ENCODE measurements at regions not wholly inside any gene's neighbourhood (a gene's known extent, or its start where the extent isn't known, plus 50 kb on each side); places are given as distances from the start of the nearest gene placed in this dataset.

- no peak for TF ChIP-seq EZH2 (IDR thresholded peaks at IDR 0.05; ENCODE audit: borderline replicate concordance, low read depth, low read length, poor library complexity, severe bottlenecking)
- no peak overlapping the region for H3K27ac ChIP-seq (ENCODE audit: low read depth, low read length, poor library complexity, severe bottlenecking)
- ChIA-PET CTCF (no interaction called here), POLR2A (ENCODE audit: low non-redundant PET) (no interaction called here)
- no peaks in the 10 kb centered on the region for H3K9me3 ChIP-seq (ENCODE audit: low read depth, low read length, poor library complexity, severe bottlenecking)
- peaks cover 86% of the 10 kb centered on the region for H3K27me3 ChIP-seq (replicated peaks; ENCODE audit: insufficient read depth, low read depth, low read length, poor library complexity)
- intact Hi-C loops (cut with micrococcal nuclease; ENCODE audit: unreplicated experiment): no loop called here
- DNase-seq (ENCODE audit: low spot score): no peak
- no peaks in the 10 kb centered on the region for H3K4me1 ChIP-seq (ENCODE audit: insufficient read depth, low read length, poor library complexity, severe bottlenecking)
- H3K36me3 ChIP-seq (ENCODE audit: insufficient read depth, low read length, poor library complexity, severe bottlenecking): no peaks in the 10 kb centered on the region
- no TSS peak for BruUV-seq (replicated peaks)
- H3K4me3 ChIP-seq (ENCODE audit: low read depth, low read length, poor library complexity, severe bottlenecking): no peak overlapping the region
Observed at GRCh38 chr5:74009502-74009901, 383.5 kb downstream of the ARHGEF28 start.

- no peak for TF ChIP-seq CTCF (conservative IDR thresholded peaks at IDR 0.05; ENCODE audit: low read depth, low read length)
- no peak for TF ChIP-seq EZH2 (IDR thresholded peaks at IDR 0.05; ENCODE audit: borderline replicate concordance, low read depth, low read length, poor library complexity, severe bottlenecking)
- Histone ChIP-seq H3K4me3 (ENCODE audit: low read depth, low read length, poor library complexity, severe bottlenecking) (no peak overlapping the region), H3K27ac (ENCODE audit: low read depth, low read length, poor library complexity, severe bottlenecking) (no peak overlapping the region), H3K27me3 (replicated peaks; ENCODE audit: insufficient read depth, low read depth, low read length, poor library complexity) (peaks cover 84% of the 10 kb centered on the region), H3K9me3 (ENCODE audit: low read depth, low read length, poor library complexity, severe bottlenecking) (no peaks in the 10 kb centered on the region), H3K4me1 (ENCODE audit: insufficient read depth, low read length, poor library complexity, severe bottlenecking) (no peaks in the 10 kb centered on the region), H3K36me3 (ENCODE audit: insufficient read depth, low read length, poor library complexity, severe bottlenecking) (no peaks in the 10 kb centered on the region)
- POLR2A ChIA-PET (ENCODE audit: low non-redundant PET): interaction anchor here (0.7 kb wide), 1 partner anchor 15 kb away, joined by 3 read pairs; no protein-coding TSS in a partner anchor
- CTCF ChIA-PET: no interaction called here
- no TSS peak for BruUV-seq (replicated peaks)
- DNase-seq (ENCODE audit: low spot score): no peak
- intact Hi-C loops (cut with micrococcal nuclease; ENCODE audit: unreplicated experiment): no loop called here
Observed at GRCh38 chr5:74007193-74007592, 381.2 kb downstream of the ARHGEF28 start.

- no peaks in the 10 kb centered on the region for H3K4me1 ChIP-seq (ENCODE audit: insufficient read depth, low read length, poor library complexity, severe bottlenecking)
- CTCF ChIA-PET: no interaction called here
Observed at GRCh38 chr5:73999297-73999696, 373.3 kb downstream of the ARHGEF28 start.

More at GRCh38 chr5:73999297-73999696, 373.3 kb downstream of the ARHGEF28 start:
- no peak overlapping the region for H3K4me3 ChIP-seq (ENCODE audit: low read depth, low read length, poor library complexity, severe bottlenecking)
- no peak overlapping the region for H3K27ac ChIP-seq (ENCODE audit: low read depth, low read length, poor library complexity, severe bottlenecking)
- peaks cover 96% of the 10 kb centered on the region for H3K27me3 ChIP-seq (replicated peaks; ENCODE audit: insufficient read depth, low read depth, low read length, poor library complexity)
- intact Hi-C loops (cut with micrococcal nuclease; ENCODE audit: unreplicated experiment): no loop called here
- POLR2A ChIA-PET (ENCODE audit: low non-redundant PET): no interaction called here
- no peak for DNase-seq (ENCODE audit: low spot score)
- BruUV-seq (replicated peaks): no TSS peak
- TF ChIP-seq EZH2 (IDR thresholded peaks at IDR 0.05; ENCODE audit: borderline replicate concordance, low read depth, low read length, poor library complexity, severe bottlenecking): no peak
- TF ChIP-seq CTCF (conservative IDR thresholded peaks at IDR 0.05; ENCODE audit: low read depth, low read length): no peak
- no peaks in the 10 kb centered on the region for H3K36me3 ChIP-seq (ENCODE audit: insufficient read depth, low read length, poor library complexity, severe bottlenecking)
- H3K9me3 ChIP-seq (ENCODE audit: low read depth, low read length, poor library complexity, severe bottlenecking): no peaks in the 10 kb centered on the region
